Tibial nerve (tissue), 4 donors: ENCODE measurements at regions not wholly inside any gene's neighbourhood (a gene's known extent, or its start where the extent isn't known, plus 50 kb on each side); places are given as distances from the start of the nearest gene placed in this dataset.

ENCODE experiments used
- EP300 ChIP-seq, 2 donors: sonication (generic); formaldehyde crosslinking; IDR thresholded peaks; one replicate each; pipeline ENCODE4 v1.6.1; 2017; ENCODE audit warnings: antibody characterized with exemption in 2 of 2, mild to moderate bottlenecking in 1 of 2
- POLR2A ChIP-seq, 2 donors: fragments of 450-650 bp; IDR thresholded peaks; one replicate each; pipeline ENCODE4 v1.6.1; 2017; ENCODE audit warnings: antibody characterized with exemption in 2 of 2, mild to moderate bottlenecking in 2 of 2, moderate library complexity in 2 of 2
- TF ChIP-seq, protein P1 (sequence below), 5 experiments: fragments of 200-600 bp in 3 of 5; fragments of 450-650 bp in 2 of 5; sonication (generic) in 3 of 5; IDR thresholded peaks; one replicate each; pipeline ENCODE4 v1.5.1; 2016 to 2019; ENCODE audit warnings: antibody characterized with exemption in 5 of 5, mild to moderate bottlenecking in 3 of 5, moderate library complexity in 2 of 5

DNA sequence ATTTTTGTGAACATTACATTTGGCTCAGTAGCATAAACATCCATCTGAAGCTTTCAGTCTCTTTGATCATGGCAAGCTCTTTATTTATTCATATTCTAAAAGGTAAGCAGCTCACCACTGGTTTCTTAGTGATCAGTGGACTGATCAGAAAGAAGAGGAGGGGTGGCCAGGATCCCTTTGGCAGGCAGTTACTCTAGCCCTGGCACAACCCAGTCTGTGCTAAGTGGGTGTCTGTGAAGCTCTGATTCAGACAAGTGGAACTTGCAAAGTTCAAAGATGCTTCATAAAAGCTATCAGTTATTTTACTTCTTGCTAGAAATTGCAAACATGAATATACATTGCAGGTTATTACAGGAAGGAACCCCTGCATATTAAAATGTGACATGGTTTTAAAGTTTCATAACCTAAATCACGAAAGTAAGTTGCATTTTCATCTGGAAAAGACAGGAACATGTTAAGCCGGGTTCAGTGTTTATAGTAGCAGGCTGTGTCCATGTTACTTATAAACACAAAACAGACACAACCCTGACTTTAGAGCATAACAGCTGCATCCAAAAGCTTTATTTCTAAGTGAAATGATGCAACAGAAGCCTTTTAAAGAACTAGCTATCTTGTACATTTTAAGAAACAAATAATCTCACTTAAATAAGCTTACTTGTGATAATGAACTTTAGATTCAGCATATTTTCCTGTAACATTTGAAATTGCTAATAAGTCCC lies 785.3 kb downstream of the MCTP2 start:
- no peak for TF ChIP-seq POLR2A (IDR thresholded peaks at IDR 0.05)
- TF ChIP-seq, protein P1, sequence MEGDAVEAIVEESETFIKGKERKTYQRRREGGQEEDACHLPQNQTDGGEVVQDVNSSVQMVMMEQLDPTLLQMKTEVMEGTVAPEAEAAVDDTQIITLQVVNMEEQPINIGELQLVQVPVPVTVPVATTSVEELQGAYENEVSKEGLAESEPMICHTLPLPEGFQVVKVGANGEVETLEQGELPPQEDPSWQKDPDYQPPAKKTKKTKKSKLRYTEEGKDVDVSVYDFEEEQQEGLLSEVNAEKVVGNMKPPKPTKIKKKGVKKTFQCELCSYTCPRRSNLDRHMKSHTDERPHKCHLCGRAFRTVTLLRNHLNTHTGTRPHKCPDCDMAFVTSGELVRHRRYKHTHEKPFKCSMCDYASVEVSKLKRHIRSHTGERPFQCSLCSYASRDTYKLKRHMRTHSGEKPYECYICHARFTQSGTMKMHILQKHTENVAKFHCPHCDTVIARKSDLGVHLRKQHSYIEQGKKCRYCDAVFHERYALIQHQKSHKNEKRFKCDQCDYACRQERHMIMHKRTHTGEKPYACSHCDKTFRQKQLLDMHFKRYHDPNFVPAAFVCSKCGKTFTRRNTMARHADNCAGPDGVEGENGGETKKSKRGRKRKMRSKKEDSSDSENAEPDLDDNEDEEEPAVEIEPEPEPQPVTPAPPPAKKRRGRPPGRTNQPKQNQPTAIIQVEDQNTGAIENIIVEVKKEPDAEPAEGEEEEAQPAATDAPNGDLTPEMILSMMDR (IDR thresholded peaks at IDR 0.05): no peak
- TF ChIP-seq EP300 (IDR thresholded peaks at IDR 0.05): no peak
